ENCODE measurements at regions not wholly inside any gene's neighbourhood (a gene's known extent, or its start where the extent isn't known, plus 50 kb on each side); places are given as distances from the start of the nearest gene placed in this dataset.

DNA sequence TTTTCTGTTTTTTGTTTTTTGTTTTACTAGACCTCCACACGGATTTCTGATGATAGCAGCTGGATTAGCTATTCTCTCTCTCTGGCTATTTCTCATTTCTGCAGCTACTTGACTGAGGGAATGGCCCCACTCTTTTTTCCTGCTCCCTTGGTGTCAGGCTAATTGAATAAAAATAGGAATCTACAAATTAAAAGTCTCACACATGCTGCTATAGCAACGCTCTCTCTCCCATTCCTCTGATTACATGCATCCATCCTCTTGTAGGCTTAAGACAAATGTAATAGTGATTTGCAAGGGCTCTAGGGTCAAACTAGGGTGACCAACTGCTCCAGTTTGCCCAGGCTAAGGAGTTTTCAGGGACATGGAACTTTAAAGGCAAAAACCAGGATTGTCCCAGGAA lies 221.8 kb downstream of the PHLDA1 start:
- no peak for TF ChIP-seq EZH2phosphoT487 (IDR thresholded peaks at IDR 0.05)
- TF ChIP-seq, protein P1, sequence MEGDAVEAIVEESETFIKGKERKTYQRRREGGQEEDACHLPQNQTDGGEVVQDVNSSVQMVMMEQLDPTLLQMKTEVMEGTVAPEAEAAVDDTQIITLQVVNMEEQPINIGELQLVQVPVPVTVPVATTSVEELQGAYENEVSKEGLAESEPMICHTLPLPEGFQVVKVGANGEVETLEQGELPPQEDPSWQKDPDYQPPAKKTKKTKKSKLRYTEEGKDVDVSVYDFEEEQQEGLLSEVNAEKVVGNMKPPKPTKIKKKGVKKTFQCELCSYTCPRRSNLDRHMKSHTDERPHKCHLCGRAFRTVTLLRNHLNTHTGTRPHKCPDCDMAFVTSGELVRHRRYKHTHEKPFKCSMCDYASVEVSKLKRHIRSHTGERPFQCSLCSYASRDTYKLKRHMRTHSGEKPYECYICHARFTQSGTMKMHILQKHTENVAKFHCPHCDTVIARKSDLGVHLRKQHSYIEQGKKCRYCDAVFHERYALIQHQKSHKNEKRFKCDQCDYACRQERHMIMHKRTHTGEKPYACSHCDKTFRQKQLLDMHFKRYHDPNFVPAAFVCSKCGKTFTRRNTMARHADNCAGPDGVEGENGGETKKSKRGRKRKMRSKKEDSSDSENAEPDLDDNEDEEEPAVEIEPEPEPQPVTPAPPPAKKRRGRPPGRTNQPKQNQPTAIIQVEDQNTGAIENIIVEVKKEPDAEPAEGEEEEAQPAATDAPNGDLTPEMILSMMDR (IDR thresholded peaks at IDR 0.05), result no peak
- no peak for TF ChIP-seq EZH2 (IDR thresholded peaks at IDR 0.05)
- no peak overlapping the region for H3K4me3 ChIP-seq
- peaks cover 3% of the 10 kb centered on the region for H3K27me3 Mint-ChIP-seq (ENCODE audit: insufficient read depth, low read depth)
- H3K79me2 ChIP-seq (ENCODE audit: low read depth), result no peaks in the 10 kb centered on the region
- H4K20me1 ChIP-seq (ENCODE audit: low read depth), result no peaks in the 10 kb centered on the region
- no peak overlapping the region for H3K27ac ChIP-seq
- no peaks in the 10 kb centered on the region for H3K9me3 ChIP-seq (ENCODE audit: low read depth)
- no peak overlapping the region for H3K27ac Mint-ChIP-seq
- no peaks in the 10 kb centered on the region for H3K36me3 ChIP-seq
- peaks cover 9% of the 10 kb centered on the region for H3K9me3 Mint-ChIP-seq
- peaks cover 7% of the 10 kb centered on the region for H3K4me1 ChIP-seq
- no peak overlapping the region for H3K4me2 ChIP-seq
- no peaks in the 10 kb centered on the region for H3K36me3 Mint-ChIP-seq
- no peak overlapping the region for H3K9ac ChIP-seq
- peak; percentile 1 for DNase-seq (ENCODE audit: low spot score)
- H3K27me3 ChIP-seq, result peaks cover 36% of the 10 kb centered on the region
- no peak overlapping the region for H2AFZ ChIP-seq (replicated peaks)
- peaks cover 30% of the 10 kb centered on the region for H3K4me1 Mint-ChIP-seq
- no peak overlapping the region for H3K4me3 Mint-ChIP-seq
- H3F3A ChIP-seq (ENCODE audit: low read depth), result no peaks in the 10 kb centered on the region

DNA sequence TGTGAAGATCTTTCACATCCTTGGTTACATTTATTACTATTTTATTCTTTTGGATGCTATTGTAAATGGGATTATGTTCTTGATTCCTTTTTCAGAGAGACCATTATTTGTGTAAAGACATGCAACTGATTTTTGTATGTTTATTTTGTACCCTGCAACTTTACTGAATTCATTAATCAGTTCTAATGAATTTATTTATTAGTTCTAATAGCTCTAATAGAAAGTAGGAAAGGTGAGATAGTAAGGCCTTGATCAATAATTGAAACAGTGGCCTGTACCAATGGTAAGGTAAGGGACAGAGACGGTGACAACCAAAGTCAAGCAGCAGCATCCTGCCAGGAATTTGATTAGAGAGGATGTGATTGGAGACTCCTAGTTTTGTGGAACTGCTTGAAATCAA lies 224.1 kb downstream of the PHLDA1 start:
- Histone ChIP-seq H3K4me1 (peaks cover 7% of the 10 kb centered on the region), H3K27me3 (peaks cover 14% of the 10 kb centered on the region), H3K9ac (no peak overlapping the region), H4K20me1 (ENCODE audit: low read depth) (no peaks in the 10 kb centered on the region), H3K4me3 (no peak overlapping the region), H3F3A (ENCODE audit: low read depth) (no peaks in the 10 kb centered on the region), H3K4me2 (no peak overlapping the region), H3K79me2 (ENCODE audit: low read depth) (no peaks in the 10 kb centered on the region), H3K36me3 (no peaks in the 10 kb centered on the region), H3K9me3 (ENCODE audit: low read depth) (no peaks in the 10 kb centered on the region), H2AFZ (replicated peaks) (no peak overlapping the region), H3K27ac (no peak overlapping the region)
- H3K27me3 Mint-ChIP-seq (ENCODE audit: insufficient read depth, low read depth), result no peaks in the 10 kb centered on the region
- H3K36me3 Mint-ChIP-seq, result no peaks in the 10 kb centered on the region
- TF ChIP-seq, protein P1 (IDR thresholded peaks at IDR 0.05), result no peak
- peaks cover 9% of the 10 kb centered on the region for H3K9me3 Mint-ChIP-seq
- DNase-seq (ENCODE audit: low spot score), result no peak
- H3K4me3 Mint-ChIP-seq, result no peak overlapping the region
- no peak overlapping the region for H3K27ac Mint-ChIP-seq
- H3K4me1 Mint-ChIP-seq, result peaks cover 19% of the 10 kb centered on the region

DNA sequence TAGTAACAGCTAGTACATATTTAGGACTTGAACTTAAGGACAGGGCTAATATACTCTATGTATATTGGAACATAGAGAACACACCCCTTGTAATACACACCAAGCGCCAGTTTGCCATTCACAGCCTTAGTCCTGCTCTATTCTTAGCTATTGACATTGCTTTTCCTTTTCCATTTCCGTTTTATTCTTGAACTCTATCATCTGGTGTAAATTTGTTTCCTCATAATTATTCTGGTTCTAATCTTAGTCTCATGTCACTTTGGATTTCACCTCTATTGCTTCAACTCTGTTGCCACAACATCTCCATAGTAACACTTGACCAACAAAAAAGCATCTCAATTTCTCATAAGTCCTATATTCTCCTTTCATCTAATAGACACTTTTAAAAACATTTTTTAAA lies 225.7 kb downstream of the PHLDA1 start:
- Histone ChIP-seq H3K36me3 (no peaks in the 10 kb centered on the region), H3K27me3 (peaks cover under 1% of the 10 kb centered on the region), H4K20me1 (ENCODE audit: low read depth) (no peaks in the 10 kb centered on the region), H3K27ac (no peak overlapping the region), H3K4me2 (no peak overlapping the region), H3K4me3 (no peak overlapping the region), H3K4me1 (no peaks in the 10 kb centered on the region), H3K79me2 (ENCODE audit: low read depth) (no peaks in the 10 kb centered on the region), H3F3A (ENCODE audit: low read depth) (no peaks in the 10 kb centered on the region), H2AFZ (replicated peaks) (no peak overlapping the region), H3K9me3 (ENCODE audit: low read depth) (no peaks in the 10 kb centered on the region), H3K9ac (no peak overlapping the region)
- DNase-seq (ENCODE audit: low spot score), result no peak
- Mint-ChIP-seq H3K4me1 (peaks cover 8% of the 10 kb centered on the region), H3K9me3 (peaks cover 12% of the 10 kb centered on the region), H3K36me3 (peaks cover 2% of the 10 kb centered on the region), H3K27ac (no peak overlapping the region), H3K27me3 (ENCODE audit: insufficient read depth, low read depth) (no peaks in the 10 kb centered on the region), H3K4me3 (no peak overlapping the region)
- no peak for TF ChIP-seq EZH2phosphoT487 (IDR thresholded peaks at IDR 0.05)
- TF ChIP-seq EZH2 (IDR thresholded peaks at IDR 0.05), result no peak
- TF ChIP-seq, protein P1 (IDR thresholded peaks at IDR 0.05), result no peak

DNA sequence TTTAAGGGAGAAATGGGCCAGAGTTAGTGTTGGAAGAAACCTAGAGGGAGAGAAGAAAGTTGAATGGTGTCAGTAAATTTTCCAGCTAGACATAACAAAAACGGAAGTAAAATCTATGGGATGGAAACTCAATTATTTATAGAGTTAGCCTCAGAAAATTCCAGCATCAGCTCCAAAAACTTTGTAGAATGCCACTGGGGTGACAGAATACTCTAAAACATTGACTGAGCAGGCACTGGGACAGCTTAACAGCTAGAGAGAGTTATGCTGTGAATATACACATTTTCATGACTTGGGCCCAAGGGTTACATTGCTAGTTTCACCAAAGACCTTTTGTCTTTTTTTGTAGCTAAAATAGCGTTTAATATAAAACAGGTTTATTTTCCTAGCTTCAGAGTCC lies 226.3 kb downstream of the PHLDA1 start:
- Histone ChIP-seq H3K9me3 (ENCODE audit: low read depth) (no peaks in the 10 kb centered on the region), H2AFZ (replicated peaks) (no peak overlapping the region), H3K36me3 (no peaks in the 10 kb centered on the region), H3K4me2 (no peak overlapping the region), H4K20me1 (ENCODE audit: low read depth) (no peaks in the 10 kb centered on the region), H3F3A (ENCODE audit: low read depth) (no peaks in the 10 kb centered on the region), H3K4me3 (no peak overlapping the region), H3K4me1 (no peaks in the 10 kb centered on the region), H3K9ac (no peak overlapping the region), H3K27me3 (no peaks in the 10 kb centered on the region), H3K79me2 (ENCODE audit: low read depth) (no peaks in the 10 kb centered on the region), H3K27ac (no peak overlapping the region)
- DNase-seq (ENCODE audit: low spot score), result no peak
- Mint-ChIP-seq H3K9me3 (peaks cover 12% of the 10 kb centered on the region), H3K27me3 (ENCODE audit: insufficient read depth, low read depth) (no peaks in the 10 kb centered on the region), H3K4me1 (peaks cover 8% of the 10 kb centered on the region), H3K36me3 (peaks cover 2% of the 10 kb centered on the region), H3K27ac (no peak overlapping the region), H3K4me3 (no peak overlapping the region)
- TF ChIP-seq, protein P1 (IDR thresholded peaks at IDR 0.05), result no peak
- TF ChIP-seq EZH2 (IDR thresholded peaks at IDR 0.05) (no peak), EZH2phosphoT487 (IDR thresholded peaks at IDR 0.05) (no peak)
